ENCODE measurements at regions not wholly inside any gene's neighbourhood (a gene's known extent, or its start where the extent isn't known, plus 50 kb on each side); places are given as distances from the start of the nearest gene placed in this dataset.
"Not testable (repeated sequence)": the region's sequence is repeated elsewhere in the genome, so short reads cannot be mapped to it uniquely, and the experiment has no call there.

GRCh38 chr13:106083620-106084350 is 451.7 kb downstream of the EFNB2 start:
- Histone ChIP-seq H3K9me3 (replicated peaks) (peaks cover 6% of the 10 kb centered on the region), H3K4me1 (no peaks in the 10 kb centered on the region), H3K36me3 (no peaks in the 10 kb centered on the region), H3K27me3 (ENCODE audit: low read depth) (peaks cover 15% of the 10 kb centered on the region), H3K4me3 (no peak overlapping the region), H3K27ac (replicated peaks) (no peak overlapping the region)
- intact Hi-C loops (cut with micrococcal nuclease): loop anchor here (10.0 kb wide), 1 partner anchor 441 kb away; no protein-coding TSS in a partner anchor
- no peak for DNase-seq
- TF ChIP-seq CTCF (IDR thresholded peaks at IDR 0.05; ENCODE audit: borderline replicate concordance): peak; percentile 69

GRCh38 chr13:106081221-106081620 is 454.2 kb downstream of the EFNB2 start:
- H3K27me3 ChIP-seq (ENCODE audit: low read depth); DNase-seq; H3K27ac ChIP-seq (replicated peaks); H3K4me3 ChIP-seq; H3K4me1 ChIP-seq; H3K9me3 ChIP-seq (replicated peaks); H3K36me3 ChIP-seq: not testable (repeated sequence)
- intact Hi-C loops (cut with micrococcal nuclease): loop anchor here (10.0 kb wide), 1 partner anchor 444 kb away; no protein-coding TSS in a partner anchor

GRCh38 chr13:106078191-106078590 is 457.3 kb downstream of the EFNB2 start:
- no peak overlapping the region for H3K4me3 ChIP-seq
- intact Hi-C loops (cut with micrococcal nuclease): no loop called here
- H3K36me3 ChIP-seq: no peaks in the 10 kb centered on the region
- peaks cover 4% of the 10 kb centered on the region for H3K27me3 ChIP-seq (ENCODE audit: low read depth)
- no peak for TF ChIP-seq CTCF (IDR thresholded peaks at IDR 0.05; ENCODE audit: borderline replicate concordance)
- H3K9me3 ChIP-seq (replicated peaks): peaks cover 6% of the 10 kb centered on the region
- no peak overlapping the region for H3K27ac ChIP-seq (replicated peaks)
- DNase-seq: no peak
- no peaks in the 10 kb centered on the region for H3K4me1 ChIP-seq

- intact Hi-C loops (cut with micrococcal nuclease): no loop called here
- DNase-seq: no peak
- Histone ChIP-seq H3K4me3 (no peak overlapping the region), H3K4me1 (no peaks in the 10 kb centered on the region), H3K9me3 (replicated peaks) (peaks cover 6% of the 10 kb centered on the region), H3K27ac (replicated peaks) (no peak overlapping the region), H3K36me3 (no peaks in the 10 kb centered on the region), H3K27me3 (ENCODE audit: low read depth) (peaks cover 4% of the 10 kb centered on the region)
- no peak for TF ChIP-seq CTCF (IDR thresholded peaks at IDR 0.05; ENCODE audit: borderline replicate concordance)
These were observed 458.4 kb downstream of the EFNB2 start for GRCh38 chr13:106077017-106077416.

GRCh38 chr13:106072014-106072413 is 463.4 kb downstream of the EFNB2 start:
- no peak for DNase-seq
- Histone ChIP-seq H3K27ac (replicated peaks) (no peak overlapping the region), H3K27me3 (ENCODE audit: low read depth) (peaks cover 4% of the 10 kb centered on the region), H3K4me1 (no peaks in the 10 kb centered on the region), H3K36me3 (no peaks in the 10 kb centered on the region), H3K9me3 (replicated peaks) (no peaks in the 10 kb centered on the region), H3K4me3 (no peak overlapping the region)
- intact Hi-C loops (cut with micrococcal nuclease): no loop called here
- TF ChIP-seq CTCF (IDR thresholded peaks at IDR 0.05; ENCODE audit: borderline replicate concordance): no peak

- no peak for TF ChIP-seq CTCF (IDR thresholded peaks at IDR 0.05; ENCODE audit: borderline replicate concordance)
- H3K27me3 ChIP-seq (ENCODE audit: low read depth): no peaks in the 10 kb centered on the region
These were observed 471.7 kb downstream of the EFNB2 start for GRCh38 chr13:106063591-106064313.

More at GRCh38 chr13:106063591-106064313, 471.7 kb downstream of the EFNB2 start:
- Histone ChIP-seq H3K27ac (replicated peaks) (no peak overlapping the region), H3K4me3 (no peak overlapping the region), H3K36me3 (no peaks in the 10 kb centered on the region), H3K9me3 (replicated peaks) (no peaks in the 10 kb centered on the region), H3K4me1 (no peaks in the 10 kb centered on the region)
- intact Hi-C loops (cut with micrococcal nuclease): no loop called here
- DNase-seq: no peak
